ENCODE measurements at regions not wholly inside any gene's neighbourhood (a gene's known extent, or its start where the extent isn't known, plus 50 kb on each side); places are given as distances from the start of the nearest gene placed in this dataset.

DNA sequence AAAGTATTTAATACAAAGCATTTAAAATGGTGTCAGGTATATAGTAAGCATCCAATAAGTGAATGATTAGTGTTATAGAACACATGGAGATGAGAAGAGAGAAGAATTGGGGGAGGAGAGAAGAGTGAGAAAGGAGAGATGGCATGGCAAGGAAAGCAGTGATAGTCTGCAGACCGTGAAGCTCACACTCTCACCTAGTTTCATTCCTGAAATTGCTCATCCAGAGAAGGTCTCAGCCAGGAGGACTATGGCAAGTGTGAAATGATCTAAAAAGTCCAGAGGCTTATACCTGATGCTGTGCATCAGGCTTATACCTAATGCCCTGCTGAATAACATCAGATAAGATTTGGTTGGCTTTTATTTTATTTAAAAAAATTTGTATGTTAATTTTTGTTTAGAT is 351.6 kb upstream of the KLF12 start:
- DNase-seq (ENCODE audit: low read depth): no peak

DNA sequence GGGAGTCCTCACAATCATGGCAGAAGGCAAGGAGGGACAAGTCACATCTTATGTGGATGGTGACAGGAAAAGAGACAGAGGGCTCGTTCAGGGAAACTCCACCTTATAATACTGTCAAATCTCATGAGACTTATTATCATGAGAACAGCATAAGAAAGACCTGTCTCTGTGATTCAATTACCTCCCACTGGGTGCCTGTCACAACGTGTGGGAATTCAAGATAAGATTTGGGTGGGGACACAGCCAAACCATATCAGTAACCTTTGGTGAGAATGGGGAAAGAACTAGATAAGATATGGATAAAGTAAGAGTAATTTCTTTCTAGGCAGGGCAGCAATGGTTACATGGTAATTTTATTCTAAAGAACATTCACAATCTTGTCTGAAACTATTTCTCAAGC is 344.9 kb upstream of the KLF12 start:
- DNase-seq (ENCODE audit: low read depth): no peak

DNA sequence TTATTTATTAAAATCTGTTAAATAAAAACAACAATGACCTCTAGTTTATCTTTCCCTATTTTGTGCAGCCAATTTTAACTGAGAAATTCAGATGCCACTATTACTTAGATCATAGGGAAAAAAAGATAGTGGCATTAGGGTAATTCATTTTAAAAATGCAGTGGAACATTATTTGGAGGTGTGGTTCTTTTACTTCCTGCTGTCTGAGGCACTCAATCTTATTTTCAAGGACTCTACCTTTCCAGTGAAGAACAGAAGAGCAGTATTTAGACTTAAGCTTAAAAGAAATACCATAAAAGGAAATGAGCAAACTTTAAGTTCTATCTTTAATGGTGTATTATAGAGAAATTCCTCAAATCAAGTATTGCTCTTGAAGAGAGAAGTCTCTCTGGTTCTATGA is 342.6 kb upstream of the KLF12 start:
- no peak for DNase-seq (ENCODE audit: low read depth)

DNA sequence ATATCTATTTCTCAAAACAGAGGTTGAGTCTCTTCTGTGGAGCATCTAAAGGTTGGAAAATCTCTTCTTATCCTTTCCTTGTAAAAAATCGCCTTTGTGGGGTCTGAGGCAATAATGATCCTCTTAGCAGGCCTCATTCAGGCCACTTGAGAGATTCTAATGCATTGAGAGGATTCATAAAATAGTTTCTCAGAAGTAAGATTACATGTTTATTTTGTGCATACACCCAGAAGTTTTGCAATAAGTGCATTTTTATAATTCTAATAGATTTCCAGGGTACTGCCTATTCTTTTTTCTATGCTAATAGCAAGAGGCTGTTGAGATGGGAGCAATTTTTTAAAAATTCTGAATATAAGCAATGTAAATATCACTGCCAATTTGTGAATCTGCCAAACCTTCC is 342.2 kb upstream of the KLF12 start:
- no peak for DNase-seq (ENCODE audit: low read depth)

DNA sequence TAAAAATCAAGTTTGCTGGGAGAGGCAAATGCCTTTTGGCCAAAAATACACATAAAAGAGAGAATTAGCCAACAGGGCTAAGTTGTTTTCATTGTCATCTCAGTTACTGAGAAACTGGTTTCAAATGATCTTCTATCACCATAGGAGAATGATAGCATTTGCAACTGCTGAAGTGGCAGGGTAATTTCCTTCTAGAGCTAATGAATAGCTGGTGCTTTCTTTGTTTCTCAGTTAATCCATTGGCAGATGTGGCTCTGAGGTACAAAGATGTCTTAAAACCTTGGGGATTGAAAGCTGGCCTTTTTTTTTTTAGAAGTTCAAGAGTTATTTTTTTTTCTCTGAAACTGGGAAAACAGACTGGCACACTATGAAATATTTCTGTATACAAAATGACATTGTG is 332.7 kb upstream of the KLF12 start:
- no peak for DNase-seq (ENCODE audit: low read depth)

DNA sequence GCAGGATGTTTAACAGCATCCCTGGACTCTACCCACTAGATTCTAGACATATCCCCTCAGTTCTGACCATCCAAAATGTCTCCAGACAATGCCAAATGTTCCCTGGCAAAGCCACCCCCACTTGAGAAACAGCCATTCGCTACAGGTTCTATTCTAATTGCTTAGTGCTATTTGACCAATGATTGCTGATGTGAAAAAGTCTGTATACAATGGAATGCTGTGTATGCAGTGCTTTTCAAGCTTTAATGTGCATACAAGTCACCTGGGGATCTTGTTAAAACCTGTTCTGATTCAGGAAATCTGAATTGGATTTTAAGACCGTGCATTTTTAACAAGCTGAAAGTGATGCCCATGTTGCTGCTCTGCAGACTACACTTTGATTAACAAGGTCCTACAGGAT is 331.8 kb upstream of the KLF12 start:
- DNase-seq (ENCODE audit: low read depth): no peak

DNA sequence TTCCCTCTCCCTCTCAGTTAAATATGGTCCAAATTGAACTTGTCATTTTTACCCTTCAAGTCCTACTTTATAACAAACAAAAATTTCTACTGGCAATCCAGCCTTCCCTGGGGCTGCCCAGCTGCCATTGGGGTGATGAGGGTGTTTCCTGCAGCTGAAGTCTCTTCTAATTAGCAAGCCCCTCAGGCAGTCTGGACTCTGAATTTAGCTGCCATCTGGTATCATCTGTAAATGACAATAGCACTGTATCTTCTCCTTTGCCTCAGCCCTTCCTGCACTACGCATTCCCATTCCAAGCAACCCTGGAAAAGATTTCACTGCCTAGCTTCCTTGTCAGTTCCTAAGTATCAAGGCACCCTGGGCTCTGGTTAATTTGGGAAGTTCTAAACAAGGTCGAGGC is 331.1 kb upstream of the KLF12 start:
- no peak for DNase-seq (ENCODE audit: low read depth)

DNA sequence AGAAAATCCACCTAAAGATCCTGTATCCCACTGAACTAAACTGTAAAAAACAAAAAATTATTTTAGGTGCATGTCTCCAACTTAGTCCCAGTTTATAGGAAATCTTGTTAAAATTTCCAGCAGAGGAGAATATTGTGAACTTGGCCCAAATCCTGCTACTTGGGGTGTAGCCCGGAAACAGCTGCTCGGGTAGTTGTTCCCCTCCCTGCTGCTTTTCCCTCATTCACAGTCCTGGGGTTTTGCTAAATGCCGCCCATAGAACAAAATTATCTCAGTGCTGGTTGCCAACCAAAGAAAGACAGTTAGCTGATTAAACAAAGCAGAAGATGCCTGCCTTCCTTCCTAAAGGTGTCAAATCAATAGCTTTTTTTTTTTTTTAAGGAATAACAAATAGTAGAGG is 330.5 kb upstream of the KLF12 start:
- DNase-seq (ENCODE audit: low read depth): no peak

DNA sequence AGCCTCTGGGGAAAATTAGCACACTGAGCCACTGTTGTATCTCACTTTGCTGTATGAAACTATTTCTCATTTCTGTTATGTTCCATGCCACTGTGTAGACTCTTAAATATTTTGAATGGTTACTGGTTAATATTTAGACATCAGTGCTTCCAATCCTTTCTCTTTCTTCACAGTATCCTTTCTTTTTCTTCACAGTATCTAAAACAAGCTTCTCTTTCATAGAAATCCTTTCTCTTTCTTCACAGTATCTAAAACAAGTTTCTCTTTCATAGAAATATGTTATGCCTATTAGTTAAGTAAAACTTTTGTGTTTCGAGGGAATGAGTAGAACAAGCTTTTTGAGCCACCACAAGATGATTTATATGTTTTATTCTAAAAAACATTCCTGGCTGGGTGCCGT is 326.8 kb upstream of the KLF12 start:
- no peak for DNase-seq (ENCODE audit: low read depth)

DNA sequence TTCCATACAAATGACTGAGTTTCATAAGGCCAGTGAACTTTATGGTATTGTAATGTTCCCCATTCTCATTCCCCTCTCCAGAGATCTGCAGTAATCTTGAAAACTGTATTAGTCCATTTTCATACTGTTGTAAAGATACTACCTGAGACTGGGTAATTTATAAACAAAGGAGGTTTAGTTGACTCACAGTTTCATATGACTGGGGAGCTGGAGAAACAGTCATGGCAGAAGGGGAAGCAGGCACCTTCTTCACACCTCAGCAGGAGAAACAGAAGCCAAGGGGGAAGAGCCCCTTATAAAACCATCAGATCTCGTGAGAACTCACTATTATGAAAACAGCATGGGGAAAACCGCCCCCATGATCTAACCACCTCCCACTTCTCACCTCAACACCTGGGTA is 318.7 kb upstream of the KLF12 start:
- no peak for DNase-seq (ENCODE audit: low read depth)

DNA sequence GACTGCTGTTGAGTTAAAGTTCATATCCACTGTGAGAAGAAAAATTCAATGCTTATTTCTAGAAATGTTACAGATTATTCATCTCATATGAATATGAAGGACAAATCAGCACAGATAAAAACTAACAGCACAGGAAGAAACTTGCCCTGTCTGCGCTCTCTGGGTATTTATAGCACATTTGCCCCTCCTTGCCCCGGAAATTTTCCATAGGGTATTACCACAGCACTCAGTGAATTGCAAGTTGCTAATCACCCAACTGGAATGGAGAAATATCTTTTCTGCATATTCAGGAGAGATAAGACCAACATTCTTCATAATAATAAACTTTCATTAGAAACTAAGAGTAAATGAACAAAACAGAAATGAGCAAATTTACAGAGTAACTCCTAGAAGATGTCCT is 318.0 kb upstream of the KLF12 start:
- DNase-seq (ENCODE audit: low read depth): no peak

DNA sequence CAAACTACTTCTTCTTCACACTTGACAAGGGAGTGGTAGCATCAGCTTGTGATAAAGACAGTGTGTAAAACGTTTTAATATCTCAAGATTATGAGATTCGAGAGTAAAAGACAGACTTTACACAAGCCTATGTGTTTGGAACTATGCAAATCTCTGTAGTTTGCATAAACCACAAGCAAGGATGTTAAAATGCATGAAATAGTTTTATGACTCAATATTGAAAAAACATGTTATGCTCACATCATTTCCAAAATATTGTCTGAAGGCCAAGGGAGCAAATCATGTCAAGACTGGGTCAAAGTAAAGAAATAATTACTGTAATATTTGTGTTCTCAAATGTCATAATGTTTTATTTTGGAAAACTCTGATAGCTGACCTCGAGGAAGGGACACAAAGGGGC is 316.8 kb upstream of the KLF12 start:
- no peak for DNase-seq (ENCODE audit: low read depth)

DNA sequence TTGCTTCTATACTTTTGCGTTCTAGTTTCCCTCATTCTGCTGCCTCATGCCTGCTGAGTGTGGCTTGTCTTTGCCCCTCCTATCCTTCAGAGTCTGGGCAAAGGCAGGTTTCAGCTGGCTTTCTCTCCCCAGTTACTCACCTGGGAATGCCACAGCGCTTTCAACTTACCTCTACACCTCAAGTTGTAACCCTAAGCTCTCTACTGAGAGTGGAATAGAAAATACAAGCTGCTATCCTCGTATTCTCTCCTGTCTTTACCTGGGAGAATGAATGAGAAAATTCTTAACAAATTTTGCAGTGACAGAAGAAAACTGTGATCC is 316.3 kb upstream of the KLF12 start:
- DNase-seq (ENCODE audit: low read depth): no peak

DNA sequence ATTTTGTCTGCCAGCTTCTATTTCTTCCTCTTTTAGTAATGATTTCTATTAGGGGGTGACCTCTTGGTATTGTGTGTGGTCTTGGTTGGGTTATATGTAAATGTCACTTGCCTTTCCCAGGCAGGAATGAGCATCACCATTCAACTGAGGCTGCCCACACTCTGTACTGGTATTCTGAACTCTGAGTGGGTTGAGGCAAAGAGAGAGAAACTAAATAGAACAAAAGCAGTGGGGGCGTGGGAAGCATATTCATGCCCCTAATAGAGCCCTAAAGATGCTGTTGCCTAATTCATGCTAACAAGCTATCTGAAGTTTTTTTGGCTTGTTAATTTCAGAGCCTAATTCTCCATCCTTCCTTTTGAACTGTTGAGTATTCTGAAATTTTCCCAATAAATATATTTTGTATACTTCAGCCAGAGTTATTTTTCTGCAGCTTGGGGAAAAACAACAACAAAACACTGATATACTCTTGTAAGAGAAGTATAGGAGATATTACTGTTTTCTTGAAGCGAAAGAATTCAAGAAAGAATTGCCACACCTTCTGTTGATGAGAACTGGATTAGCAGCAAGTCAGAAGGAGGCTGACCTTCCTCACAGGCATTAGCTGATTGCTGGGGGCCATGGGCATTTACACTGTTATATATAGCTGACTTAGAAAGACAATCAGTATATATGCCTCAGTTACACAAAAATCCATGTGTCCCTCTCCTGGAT is 315.8 kb upstream of the KLF12 start:
- no peak for DNase-seq (ENCODE audit: low read depth)

DNA sequence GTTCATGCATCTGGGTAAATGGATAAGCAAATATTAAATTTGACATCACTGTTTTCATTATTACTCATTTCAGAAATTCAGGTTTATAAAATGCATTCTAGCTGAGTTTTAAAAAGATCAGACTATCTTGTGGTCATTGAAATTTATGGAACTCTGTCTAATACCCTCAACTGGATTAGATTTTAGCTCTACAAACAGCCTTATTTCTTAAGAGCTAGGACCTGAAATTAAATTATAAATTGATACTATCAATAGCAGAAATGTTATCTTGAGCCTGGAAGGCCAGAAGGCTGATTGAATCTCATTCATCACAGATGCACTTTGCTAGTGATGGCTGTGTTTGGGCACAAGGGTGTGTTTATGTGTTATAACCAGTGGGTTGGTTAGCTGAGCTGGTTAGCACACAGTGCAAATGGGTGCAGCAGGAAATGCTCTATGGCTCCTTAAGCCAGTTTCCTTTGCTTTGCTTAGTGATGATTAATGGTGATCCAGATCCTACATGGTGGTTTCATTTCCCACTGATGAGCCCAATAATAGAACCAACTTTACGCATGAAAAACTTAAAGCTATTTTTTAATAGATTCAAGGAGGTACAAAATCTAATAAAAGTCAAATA is 310.8 kb upstream of the KLF12 start:
- no peak for DNase-seq (ENCODE audit: low read depth)

DNA sequence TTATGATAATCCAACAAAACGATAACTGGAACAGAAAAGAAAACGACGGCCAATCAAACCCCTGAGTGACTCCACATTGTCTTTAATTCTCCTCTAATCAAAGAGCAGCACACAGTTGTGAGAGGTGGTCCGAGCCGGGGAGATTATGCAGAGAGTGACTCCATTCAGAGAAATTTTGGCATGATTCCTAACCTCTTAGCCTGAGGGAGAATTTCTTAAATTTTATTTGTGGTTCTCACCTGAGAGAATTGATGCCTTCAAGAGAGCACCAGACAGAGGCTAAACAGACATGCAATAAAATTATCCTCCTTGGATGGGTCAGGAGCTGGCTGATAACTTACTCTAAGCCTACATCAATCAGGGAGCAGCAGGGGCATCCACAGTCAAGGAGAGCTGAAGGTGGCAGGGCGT is 310.0 kb upstream of the KLF12 start:
- no peak for DNase-seq (ENCODE audit: low read depth)

DNA sequence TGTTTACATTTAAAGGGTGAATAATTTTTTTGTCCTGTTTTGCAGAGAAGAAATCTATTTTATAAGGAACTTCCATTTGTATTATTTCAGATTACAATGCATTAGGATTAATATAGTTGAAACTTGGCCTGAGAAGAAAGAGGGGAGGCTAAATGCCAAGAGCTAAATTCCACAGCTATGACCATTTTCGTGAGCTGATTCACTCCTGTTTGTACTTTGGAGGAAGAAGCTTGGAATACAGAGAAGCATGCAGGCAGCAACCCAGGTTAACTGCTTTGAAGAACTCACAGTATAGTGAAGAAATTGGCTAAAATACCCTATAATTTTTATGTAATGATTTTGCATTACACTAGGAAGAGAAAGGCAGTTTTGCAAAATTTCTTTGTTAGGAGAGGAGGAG is 309.4 kb upstream of the KLF12 start:
- peak; percentile 56 for DNase-seq (ENCODE audit: low read depth)

DNA sequence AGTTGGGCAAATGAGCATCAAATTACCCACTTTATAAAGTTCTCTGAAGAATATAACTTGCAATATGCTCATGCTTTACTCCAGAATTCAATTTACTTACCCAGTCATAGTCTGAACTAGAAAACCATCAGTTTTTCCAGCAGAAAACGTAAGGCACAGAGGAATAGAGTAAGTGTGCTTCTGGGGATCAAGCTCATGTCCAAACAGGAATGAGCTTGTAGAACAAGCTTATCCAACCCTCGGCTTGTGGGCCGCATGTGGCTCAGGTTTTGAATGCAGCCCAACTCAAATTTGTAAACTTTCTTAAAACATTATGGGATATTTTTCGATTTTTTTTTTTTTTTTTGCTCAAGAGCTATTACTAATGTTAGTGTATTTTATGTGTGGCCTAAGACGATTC is 308.5 kb upstream of the KLF12 start:
- no peak for DNase-seq (ENCODE audit: low read depth)

DNA sequence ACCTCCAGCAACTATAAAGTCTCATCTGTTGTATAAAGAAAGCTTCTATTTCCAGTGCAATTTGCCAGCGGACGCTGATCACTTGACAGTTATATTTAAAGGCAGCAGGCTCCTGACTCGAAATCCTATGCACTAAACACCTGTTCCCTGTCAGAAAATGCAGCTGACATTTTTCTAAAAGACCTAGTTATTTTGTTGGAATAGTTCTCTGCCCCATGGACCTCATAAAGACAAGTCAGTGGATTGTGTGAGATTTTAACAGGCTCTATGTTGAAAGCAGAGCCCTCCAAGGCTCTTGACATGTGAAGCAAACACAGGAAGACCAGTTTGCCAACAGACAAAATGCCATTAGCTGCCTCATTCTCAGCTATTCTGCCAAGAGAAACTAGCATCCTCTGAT is 304.7 kb upstream of the KLF12 start:
- DNase-seq (ENCODE audit: low read depth): no peak

DNA sequence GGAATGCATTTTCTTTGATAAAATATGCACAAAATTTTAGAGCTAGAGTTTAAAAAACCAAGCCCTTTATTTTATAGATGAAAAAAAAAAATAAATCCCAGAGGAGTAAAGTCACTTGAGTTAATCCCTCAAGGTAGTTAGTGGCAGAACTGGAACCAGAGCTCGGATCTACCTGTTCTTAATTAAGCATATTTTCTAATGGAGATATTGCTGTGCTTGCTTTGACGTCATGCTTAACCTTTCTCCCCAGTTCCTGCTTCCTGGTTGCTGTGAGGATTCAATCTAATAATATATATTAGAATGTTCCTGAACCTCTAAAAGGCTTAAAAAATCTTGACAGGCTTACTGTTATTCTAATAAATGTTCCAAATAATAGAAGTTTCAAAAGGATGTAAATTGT is 300.6 kb upstream of the KLF12 start:
- no peak for DNase-seq (ENCODE audit: low read depth)

DNA sequence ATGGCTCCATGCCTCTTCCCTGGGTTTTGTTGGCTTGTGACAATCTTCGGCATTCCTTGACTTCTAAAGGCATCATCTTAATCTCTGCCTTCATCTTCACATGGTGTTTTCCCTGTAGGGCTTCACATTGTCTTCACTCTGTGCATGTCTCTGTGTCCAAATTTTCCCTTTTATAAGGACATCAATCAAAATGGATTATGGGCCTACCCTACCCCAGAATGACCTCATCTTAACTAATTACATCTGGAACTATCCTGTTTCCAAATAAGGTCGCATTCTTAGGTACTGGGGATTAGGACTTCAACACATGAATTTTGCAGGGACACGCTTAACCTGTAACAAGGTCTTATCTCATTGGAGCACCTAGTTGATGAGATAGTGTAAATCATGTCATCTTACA is 290.3 kb upstream of the KLF12 start:
- no peak for DNase-seq (ENCODE audit: low read depth)

DNA sequence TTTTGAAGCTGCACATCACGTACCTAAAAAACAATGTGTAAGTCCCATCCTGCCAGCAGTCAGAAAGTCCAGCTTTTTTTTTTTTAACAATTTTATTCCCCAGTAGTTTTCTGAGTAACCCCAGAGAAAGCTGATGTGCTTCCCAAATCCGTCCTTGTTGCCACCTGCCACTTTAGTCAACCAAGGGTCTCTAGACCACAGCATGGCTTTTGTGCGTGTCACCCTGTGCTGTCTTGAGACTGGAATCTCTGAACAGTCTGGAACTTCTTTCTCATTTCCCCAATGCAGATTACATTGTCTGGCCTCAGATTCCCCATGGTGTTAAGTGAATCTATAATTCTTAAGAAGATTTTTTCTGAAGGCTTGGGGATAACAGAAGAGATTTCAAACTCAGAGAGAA is 289.2 kb upstream of the KLF12 start:
- DNase-seq (ENCODE audit: low read depth): no peak

DNA sequence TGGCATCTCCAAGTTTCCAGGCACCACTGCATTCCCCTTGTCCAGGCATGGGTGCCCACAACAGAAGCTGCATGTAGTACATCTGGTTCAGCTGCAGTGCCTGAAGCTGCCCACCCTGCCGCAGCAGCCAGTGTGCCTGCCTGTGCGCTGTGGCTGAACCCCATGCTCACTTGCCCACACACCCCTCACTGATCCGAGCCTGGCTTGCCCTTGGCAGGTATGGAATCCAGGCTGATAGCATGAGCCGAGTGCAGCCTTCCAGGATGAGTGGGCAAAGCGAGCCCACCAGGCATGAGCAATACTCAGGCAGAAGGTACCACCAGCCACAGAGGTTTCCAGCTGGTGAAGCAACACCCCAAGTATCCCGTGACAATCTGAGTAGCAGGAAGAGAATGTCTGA is 280.3 kb upstream of the KLF12 start:
- DNase-seq (ENCODE audit: low read depth): no peak

DNA sequence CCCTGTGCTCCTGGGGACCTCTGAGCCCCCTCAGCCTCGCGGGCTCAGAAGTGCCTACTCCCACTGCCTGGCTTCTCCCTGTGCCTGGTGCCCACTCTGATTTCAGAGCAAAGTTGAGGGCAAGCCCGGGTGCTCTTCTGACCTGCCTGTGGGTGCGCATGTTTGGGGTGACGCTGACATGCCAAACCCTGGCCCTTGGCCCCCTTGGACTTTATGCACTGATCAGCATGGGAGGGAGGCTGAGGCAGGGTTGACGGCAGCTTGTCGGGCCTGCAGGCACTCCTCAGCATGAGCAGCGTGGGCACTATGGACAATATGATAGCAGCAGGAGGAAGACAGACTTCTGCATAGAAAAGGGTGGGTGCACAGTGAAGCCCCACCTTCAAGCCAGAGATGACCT is 279.3 kb upstream of the KLF12 start:
- DNase-seq (ENCODE audit: low read depth): no peak

DNA sequence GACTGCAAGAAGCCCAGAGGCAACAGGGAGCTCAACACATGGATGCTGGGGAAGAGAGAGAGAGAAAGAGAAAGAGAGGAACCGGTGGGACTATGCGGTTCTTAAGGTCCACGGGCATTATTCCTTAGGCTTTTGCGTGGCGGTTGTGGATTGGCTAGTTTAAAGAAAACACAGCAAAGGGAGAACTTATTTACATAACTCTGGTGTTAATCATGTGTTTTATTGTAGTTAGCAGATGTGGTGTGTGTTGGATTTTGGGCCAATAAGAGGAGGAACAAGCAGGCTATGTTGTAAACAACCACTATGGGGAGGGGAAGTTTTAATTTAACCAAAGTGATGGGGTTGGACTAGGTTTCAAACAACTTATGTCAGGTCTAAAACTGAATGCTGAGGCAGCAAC is 275.3 kb upstream of the KLF12 start:
- DNase-seq (ENCODE audit: low read depth): peak; percentile 23

Data from GM04503 (cell line).